ENCODE measurements at regions not wholly inside any gene's neighbourhood (a gene's known extent, or its start where the extent isn't known, plus 50 kb on each side); places are given as distances from the start of the nearest gene placed in this dataset.

GRCh38 chr3:101998256-101998926, 149.1 kb downstream of the NFKBIZ start:
- no peak for TF ChIP-seq CTCF (conservative IDR thresholded peaks at IDR 0.05; ENCODE audit: low read depth, low read length)
- no peak for TF ChIP-seq EZH2 (IDR thresholded peaks at IDR 0.05; ENCODE audit: borderline replicate concordance, low read depth, low read length, poor library complexity, severe bottlenecking)

All from A673 (cell line).